GM19351 (cell line): ENCODE measurements at regions not wholly inside any gene's neighbourhood (a gene's known extent, or its start where the extent isn't known, plus 50 kb on each side); places are given as distances from the start of the nearest gene placed in this dataset.

Source experiments
- ATAC-seq: cut with Tn5 transposase; IDR thresholded peaks from one replicate; pipeline ENCODE4 v1.9.1; 2021; ENCODE audit warnings: mild to moderate bottlenecking, moderate library complexity; ENCODE audit not compliant: unreplicated experiment

DNA sequence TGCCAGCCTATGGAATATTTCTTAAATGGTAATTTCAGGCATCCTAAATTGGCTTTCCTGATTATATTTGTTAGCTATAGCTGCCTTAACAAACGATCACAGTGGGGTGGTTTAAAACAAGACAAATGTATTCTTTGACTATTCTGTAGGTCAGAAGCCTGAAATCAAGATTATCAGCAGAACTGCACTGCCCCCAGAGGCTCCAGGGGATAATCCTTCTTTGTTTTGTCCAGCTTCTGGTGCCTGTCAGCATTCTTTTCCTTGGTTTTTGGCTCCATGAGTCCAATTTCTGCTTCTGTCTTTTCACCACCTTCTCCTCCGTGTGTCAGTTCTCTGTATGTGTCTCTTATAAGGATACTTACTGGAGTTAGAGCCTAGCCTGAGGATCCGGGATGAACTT, 1282.2 kb upstream of the USP15 start:
- ATAC-seq, result no peak

DNA sequence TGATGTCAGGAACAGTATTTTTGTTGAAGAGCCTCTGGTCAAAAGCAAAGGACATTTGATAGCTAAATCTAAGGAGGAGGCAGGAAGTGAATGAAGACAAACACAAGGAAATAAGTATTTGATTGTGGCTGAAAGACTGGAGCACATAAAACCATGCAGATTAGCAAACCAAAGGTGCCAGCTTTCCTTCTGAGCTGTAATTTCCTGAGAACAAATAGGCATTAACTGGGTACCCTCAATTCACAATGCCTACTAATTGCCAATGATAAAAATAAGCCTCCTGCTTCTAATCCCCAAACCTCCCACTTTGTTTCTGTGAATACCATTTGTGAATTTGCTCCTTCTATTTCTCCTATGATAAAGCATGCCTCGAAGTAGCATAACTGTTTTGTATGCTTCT, 1279.6 kb upstream of the USP15 start:
- no peak for ATAC-seq

DNA sequence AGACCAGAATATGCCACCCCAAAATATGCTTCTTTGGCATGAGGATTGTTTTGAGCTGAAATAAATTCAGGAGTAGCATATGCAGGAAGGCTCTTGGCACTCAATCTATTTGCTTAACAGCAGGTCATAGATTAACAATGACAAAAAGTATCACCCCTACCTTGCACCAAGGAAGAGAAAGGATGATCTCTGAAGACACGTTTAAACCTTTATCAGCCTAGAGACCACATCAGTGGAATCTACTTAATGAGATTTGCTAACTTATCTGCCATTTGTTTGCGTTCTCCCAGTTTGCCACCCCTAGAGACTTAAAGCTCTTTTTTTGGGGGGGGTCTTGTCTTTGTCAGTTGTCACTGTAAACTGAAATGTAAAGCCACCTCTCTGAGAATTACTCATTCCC, 1278.7 kb upstream of the USP15 start:
- ATAC-seq, result no peak

DNA sequence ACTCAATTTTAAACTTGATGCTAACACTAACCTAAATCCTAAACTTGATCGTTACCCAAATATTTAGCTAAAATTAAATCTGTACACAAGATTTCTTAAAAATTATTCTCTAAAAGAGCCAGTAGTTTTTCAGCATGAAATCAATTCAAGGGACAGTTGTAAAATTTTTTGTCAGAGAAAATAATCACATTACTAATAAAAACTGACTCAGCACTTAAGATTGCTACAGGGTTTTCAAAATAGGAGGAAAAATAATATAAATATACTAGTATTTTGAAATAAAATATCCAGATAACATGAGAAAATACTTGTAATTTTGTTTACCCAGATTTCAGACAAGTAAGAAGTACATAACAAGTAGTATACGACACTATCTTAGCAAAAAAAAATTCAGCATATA, 1268.1 kb upstream of the USP15 start:
- ATAC-seq, result no peak

GRCh38 chr12:60995256-60995825, 1264.9 kb upstream of the USP15 start:
- ATAC-seq, result no peak

DNA sequence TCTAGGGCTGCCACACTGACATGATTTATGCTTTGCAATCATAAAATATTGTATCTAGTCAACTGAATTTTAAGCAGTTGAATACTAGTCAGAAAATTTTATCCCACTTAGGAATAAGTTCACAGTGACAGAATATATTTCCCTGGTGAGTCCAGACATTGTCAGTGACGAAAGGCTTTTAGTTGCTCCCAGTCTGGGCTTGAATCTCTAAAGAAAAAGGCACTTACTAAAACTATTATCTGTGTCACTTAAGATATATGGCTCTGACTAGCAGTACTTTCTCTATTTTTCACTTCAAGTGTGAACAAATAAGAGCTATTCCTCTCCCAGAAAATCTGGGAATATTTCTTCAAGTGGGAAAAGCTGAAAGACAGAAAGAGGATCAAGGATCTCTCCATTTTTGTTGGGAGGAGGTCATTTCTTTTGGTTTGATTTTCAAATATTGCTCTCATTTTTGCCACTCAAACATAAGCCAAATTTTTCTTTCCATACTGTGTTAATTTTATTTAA, 1262.3 kb upstream of the USP15 start:
- no peak for ATAC-seq

- no peak for ATAC-seq
Observed at GRCh38 chr12:61009192-61009591, 1251.0 kb upstream of the USP15 start.

DNA sequence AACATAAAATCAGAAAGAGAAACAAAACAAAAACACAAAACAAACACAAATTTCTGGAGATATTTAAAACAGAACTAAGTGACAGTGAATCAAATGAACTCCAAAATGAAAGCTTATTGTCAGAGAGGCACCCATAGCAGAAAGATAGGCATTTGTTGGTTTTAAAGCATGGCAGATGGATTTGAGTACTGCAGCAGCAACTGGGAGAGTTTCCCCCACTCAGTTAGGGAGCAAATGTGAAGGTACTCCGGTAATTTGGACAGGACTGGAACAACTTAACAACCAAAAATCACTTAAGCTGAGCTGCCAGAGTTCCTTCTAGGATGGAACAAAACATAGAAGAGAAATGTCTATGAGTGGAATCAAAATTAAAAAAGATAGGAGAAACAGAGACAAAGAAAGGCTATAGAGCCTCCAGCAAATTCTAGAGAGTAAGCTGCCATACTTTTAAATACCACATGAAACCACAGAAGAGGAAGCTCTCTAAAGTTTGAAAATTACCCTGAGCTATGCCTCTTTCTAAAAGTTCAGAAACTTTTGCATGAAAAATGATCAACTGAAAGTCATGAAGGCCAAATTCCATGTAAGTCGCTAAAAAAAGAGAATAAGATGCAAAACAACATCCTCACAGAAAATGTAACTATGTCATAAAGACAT, 1248.3 kb upstream of the USP15 start:
- ATAC-seq, result no peak

GRCh38 chr12:61018571-61018970, 1241.6 kb upstream of the USP15 start:
- ATAC-seq, result no peak

DNA sequence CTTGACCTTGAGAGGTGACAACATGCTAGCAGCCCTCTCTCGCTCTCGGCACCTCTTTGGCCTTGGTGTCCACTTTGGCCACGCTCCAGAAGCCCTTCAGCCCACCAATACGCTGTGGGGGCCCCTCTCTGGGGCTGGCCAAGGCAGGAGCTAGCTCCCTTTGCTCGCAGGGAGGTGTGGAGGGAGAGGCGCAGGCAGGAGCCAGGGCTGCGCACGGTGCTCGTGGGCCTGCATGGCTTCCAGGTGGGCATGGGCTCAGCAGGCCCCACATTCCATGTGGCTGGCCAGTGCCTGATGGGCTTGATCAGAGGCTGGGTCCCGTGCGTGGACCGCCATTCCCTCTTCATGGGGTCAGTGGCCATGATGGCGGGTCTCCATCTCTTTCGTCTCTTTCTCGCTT, 1237.0 kb upstream of the USP15 start:
- no peak for ATAC-seq

- no peak for ATAC-seq
Observed at GRCh38 chr12:61029516-61029915, 1230.7 kb upstream of the USP15 start.

- ATAC-seq, result no peak
Observed at GRCh38 chr12:61037792-61038191, 1222.4 kb upstream of the USP15 start.

GRCh38 chr12:61043838-61044237, 1216.4 kb upstream of the USP15 start:
- ATAC-seq, result no peak

GRCh38 chr12:61044766-61045165, 1215.4 kb upstream of the USP15 start:
- ATAC-seq, result no peak

- ATAC-seq, result no peak
Observed at GRCh38 chr12:61070640-61071414, 1189.4 kb upstream of the USP15 start.

GRCh38 chr12:61072717-61073116, 1187.5 kb upstream of the USP15 start:
- no peak for ATAC-seq

DNA sequence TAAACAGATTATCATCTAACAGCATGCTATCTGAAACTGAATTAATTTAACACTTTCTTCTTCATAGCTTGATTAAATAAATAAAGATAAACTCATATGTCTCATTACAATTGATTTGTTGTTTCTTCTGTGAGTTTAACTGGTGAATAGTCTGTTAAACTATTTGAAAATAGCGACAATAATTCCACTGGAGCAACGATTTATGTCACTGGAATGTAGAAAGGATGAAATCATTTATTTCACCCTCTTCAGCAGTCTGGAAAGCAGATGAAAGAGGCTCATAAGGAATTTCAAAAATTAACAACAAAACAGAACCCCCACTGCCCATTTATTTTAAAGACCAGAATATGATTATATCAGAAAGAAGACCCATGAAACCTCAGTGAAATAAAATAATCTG, 1165.1 kb upstream of the USP15 start:
- no peak for ATAC-seq

- ATAC-seq, result no peak
Observed at GRCh38 chr12:61098031-61098580, 1162.1 kb upstream of the USP15 start.

DNA sequence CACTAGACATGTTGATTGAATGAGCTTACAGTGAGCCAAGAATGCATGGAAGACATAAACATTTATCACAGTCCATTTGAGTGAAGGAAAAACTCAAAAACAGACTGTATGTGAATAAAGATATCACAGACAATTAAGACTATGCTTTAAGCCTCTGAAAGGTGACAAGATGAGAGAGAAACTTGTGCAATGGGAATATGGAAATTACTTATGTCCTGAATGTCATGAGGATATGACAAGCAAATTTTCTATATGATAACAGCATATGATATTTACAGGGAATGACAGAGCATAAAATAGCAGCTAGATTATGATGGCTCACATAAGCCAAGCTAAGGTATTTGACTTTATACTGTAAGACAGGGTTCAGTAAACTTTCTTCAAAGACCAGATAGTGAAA, 1153.1 kb upstream of the USP15 start:
- ATAC-seq, result no peak

- no peak for ATAC-seq
Observed at GRCh38 chr12:61111218-61111617, 1149.0 kb upstream of the USP15 start.

- no peak for ATAC-seq
Observed at GRCh38 chr12:61137677-61138414, 1122.4 kb upstream of the USP15 start.
